Urinary bladder (tissue), 3 donors: ENCODE measurements at regions not wholly inside any gene's neighbourhood (a gene's known extent, or its start where the extent isn't known, plus 50 kb on each side); places are given as distances from the start of the nearest gene placed in this dataset.

Source experiments
- DNase-seq: peaks from one replicate; pipeline ENCODE4 v3.0.0-alpha.2; 2015; ENCODE audit errors: extremely low spot score
- H3K27ac ChIP-seq: one replicate; pipeline ENCODE4 v1.5.1; 2013; ENCODE audit warnings: low read depth, mild to moderate bottlenecking, moderate library complexity
- H3K36me3 ChIP-seq: one replicate; pipeline ENCODE4 v1.6.1; 2013; ENCODE audit warnings: mild to moderate bottlenecking, moderate library complexity; ENCODE audit not compliant: insufficient read depth
- H3K4me1 ChIP-seq: one replicate; pipeline ENCODE4 v1.6.1; 2013; ENCODE audit warnings: mild to moderate bottlenecking, moderate library complexity; ENCODE audit not compliant: insufficient read depth
- H3K4me3 ChIP-seq: one replicate; pipeline ENCODE4 v1.5.1; 2013; ENCODE audit warnings: low read depth, low read length
- WGBS: extraction: QIAGEN DNeasy Blood & Tissue Kit; methylation state at CpG from one replicate; pipeline ENCODE4 v1.1.7; 2013; 5-methylcytosine and 5-hydroxymethylcytosine counted together
- donor health status: healthy with polysubstance abuse.
- donor health status: healthy.

GRCh38 chr12:116393859-116394650 lies 116.6 kb upstream of the MED13L start:
- 95% methylated on average over 14 of the region's 14 CpGs for WGBS
- Histone ChIP-seq H3K4me1 (no peaks in the 10 kb centered on the region), H3K36me3 (no peaks in the 10 kb centered on the region), H3K4me3 (no peak overlapping the region), H3K27ac (no peak overlapping the region)
- DNase-seq = no peak

DNA sequence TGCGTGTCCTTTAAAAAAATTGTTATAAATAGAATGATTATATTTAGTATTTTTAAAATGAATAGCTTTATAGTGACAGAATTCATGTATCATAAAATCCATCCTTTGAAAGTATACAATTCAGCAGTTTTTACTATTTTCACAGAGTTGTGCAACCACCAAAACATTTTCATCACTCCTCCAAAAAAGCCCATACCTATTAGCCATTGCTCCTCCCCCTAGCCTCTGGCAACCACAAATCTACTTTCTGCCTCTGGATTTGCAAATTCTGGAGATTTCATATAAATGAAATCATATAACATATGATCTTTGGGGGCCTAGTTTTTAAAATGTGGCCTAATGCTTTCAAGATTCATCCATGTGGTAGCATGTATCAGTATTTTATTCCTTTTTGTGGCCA lies 117.9 kb upstream of the MED13L start:
- no peak overlapping the region for H3K27ac ChIP-seq
- WGBS = 86% methylated on average over 1 of the region's 1 CpG
- H3K4me3 ChIP-seq = no peak overlapping the region
- H3K36me3 ChIP-seq = no peaks in the 10 kb centered on the region
- no peak for DNase-seq
- H3K4me1 ChIP-seq = no peaks in the 10 kb centered on the region

- Histone ChIP-seq H3K27ac (no peak overlapping the region), H3K4me1 (no peaks in the 10 kb centered on the region), H3K36me3 (no peaks in the 10 kb centered on the region), H3K4me3 (no peak overlapping the region)
- no peak for DNase-seq
- 78% methylated on average over 3 of the region's 3 CpGs for WGBS
Observed at GRCh38 chr12:116397148-116397547, 119.7 kb upstream of the MED13L start.

DNA sequence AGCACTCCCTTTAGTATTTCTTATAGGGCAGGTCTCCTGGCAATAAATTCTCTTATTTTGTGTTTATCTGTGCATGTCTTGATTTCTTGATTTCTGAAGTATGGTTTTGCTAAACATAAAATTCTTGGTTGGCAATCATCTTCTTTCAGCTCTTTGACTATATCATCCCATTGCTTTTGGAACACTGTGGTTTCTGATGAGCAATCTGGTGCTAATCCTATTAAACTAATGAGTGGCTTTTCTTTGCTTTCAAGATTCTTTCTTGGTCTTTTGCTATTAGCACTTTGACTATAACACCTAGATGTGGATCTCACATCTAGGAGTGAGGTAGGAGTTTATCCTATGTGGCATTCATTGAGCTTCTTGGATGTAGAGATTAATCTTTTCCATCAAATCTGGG lies 120.7 kb upstream of the MED13L start:
- no peak for DNase-seq
- Histone ChIP-seq H3K4me1 (no peaks in the 10 kb centered on the region), H3K4me3 (no peak overlapping the region), H3K36me3 (no peaks in the 10 kb centered on the region), H3K27ac (no peak overlapping the region)

DNA sequence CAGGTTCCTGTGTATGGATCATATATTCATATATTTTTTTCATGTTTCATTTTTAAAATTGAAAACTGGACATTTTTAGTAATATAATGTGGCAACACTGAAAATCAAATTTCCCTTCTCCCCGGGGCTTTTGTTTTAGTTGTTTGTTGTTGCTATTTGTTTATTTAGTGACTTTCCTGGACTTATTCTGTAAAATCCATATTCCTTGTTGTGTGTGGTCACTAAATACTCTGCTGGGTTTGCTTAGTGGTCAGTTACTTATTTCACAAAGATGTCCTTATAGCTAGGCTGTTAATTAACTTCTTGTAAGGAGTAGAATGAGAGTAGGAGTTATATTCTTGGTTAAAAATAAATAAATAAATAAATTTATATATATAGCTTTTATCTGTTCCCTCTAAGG lies 121.6 kb upstream of the MED13L start:
- 89% methylated on average over 1 of the region's 1 CpG for WGBS
- no peaks in the 10 kb centered on the region for H3K4me1 ChIP-seq
- no peak overlapping the region for H3K27ac ChIP-seq
- no peak for DNase-seq
- H3K4me3 ChIP-seq = no peak overlapping the region
- H3K36me3 ChIP-seq = no peaks in the 10 kb centered on the region

GRCh38 chr12:116400636-116401372 lies 123.3 kb upstream of the MED13L start:
- no peak for DNase-seq
- no peak overlapping the region for H3K27ac ChIP-seq

GRCh38 chr12:116401565-116401964 lies 124.1 kb upstream of the MED13L start:
- no peaks in the 10 kb centered on the region for H3K4me1 ChIP-seq
- DNase-seq = no peak
- no peak overlapping the region for H3K27ac ChIP-seq
- H3K4me3 ChIP-seq = no peak overlapping the region
- WGBS = 78% methylated on average over 3 of the region's 3 CpGs
- no peaks in the 10 kb centered on the region for H3K36me3 ChIP-seq

More at GRCh38 chr12:116400636-116401372, 123.3 kb upstream of the MED13L start:
- WGBS = 84% methylated on average over 4 of the region's 4 CpGs
- Histone ChIP-seq H3K4me3 (no peak overlapping the region), H3K4me1 (no peaks in the 10 kb centered on the region), H3K36me3 (no peaks in the 10 kb centered on the region)

GRCh38 chr12:116402163-116402939 lies 124.9 kb upstream of the MED13L start:
- DNase-seq = no peak
- 87% methylated on average over 11 of the region's 11 CpGs for WGBS
- Histone ChIP-seq H3K27ac (no peak overlapping the region), H3K36me3 (no peaks in the 10 kb centered on the region), H3K4me1 (no peaks in the 10 kb centered on the region), H3K4me3 (no peak overlapping the region)

- Histone ChIP-seq H3K36me3 (no peaks in the 10 kb centered on the region), H3K4me1 (no peaks in the 10 kb centered on the region), H3K4me3 (no peak overlapping the region), H3K27ac (no peak overlapping the region)
- 96% methylated on average over 3 of the region's 3 CpGs for WGBS
- DNase-seq = no peak
Observed at GRCh38 chr12:116403546-116403945, 126.1 kb upstream of the MED13L start.

- no peak for DNase-seq
- Histone ChIP-seq H3K36me3 (no peaks in the 10 kb centered on the region), H3K4me3 (no peak overlapping the region), H3K4me1 (no peaks in the 10 kb centered on the region), H3K27ac (no peak overlapping the region)
- 87% methylated on average over 14 of the region's 14 CpGs for WGBS
Observed at GRCh38 chr12:116404247-116404646, 126.8 kb upstream of the MED13L start.

DNA sequence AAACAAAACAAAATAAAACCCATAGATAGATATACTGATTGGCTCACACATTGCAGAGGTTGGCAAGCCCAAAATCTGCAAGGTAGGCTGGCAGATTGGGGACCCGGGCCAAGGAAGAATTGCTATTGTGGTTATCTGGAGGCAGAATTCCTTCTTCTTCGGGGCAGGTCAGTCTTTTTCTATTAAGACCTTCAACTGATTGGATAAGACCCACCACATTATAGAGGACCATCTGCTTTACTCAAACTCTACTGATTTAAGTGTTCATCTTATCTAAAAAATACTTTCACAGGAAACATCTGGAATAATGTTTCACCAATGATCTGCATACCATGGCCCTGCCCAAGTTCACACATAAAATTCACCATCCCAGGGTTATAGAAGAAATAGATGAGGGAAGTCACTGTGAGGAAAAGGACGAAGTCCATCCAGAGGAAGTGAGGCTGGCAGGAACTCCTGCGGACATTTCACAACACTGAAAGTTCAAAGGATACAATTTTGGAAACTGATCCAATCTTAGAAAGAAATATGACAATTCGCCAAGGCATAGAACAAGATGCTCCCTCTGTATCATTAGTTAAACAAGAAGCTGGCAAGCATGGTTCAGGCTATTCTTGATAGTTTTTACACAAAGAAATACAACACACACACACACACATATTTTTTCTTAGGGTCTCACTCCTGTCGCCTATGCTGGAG lies 127.6 kb upstream of the MED13L start:
- H3K36me3 ChIP-seq = no peaks in the 10 kb centered on the region
- H3K27ac ChIP-seq = no peak overlapping the region
- H3K4me1 ChIP-seq = no peaks in the 10 kb centered on the region
- DNase-seq = no peak
- WGBS = 83% methylated on average over 6 of the region's 6 CpGs
- no peak overlapping the region for H3K4me3 ChIP-seq

DNA sequence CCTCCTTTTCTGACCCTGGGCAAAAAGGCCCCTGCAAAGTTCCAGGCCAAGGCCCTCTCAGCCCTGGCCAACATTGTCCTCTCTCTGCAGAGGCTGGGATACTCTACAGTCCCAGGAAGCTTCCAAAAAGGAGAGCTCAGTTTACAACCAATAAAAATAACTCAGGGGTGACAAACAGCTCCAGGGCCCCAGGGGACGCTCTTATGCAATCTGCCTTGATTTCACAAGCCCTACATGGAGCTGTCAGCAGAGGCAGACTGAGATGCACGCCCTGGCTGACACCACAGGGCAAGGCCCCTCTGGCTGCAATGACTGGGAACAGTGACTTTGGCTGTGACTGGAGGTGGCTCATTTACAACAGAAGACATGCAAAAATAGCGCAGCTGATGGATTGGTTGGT lies 129.0 kb upstream of the MED13L start:
- no peaks in the 10 kb centered on the region for H3K4me1 ChIP-seq
- H3K27ac ChIP-seq = no peak overlapping the region
- DNase-seq = no peak
- H3K4me3 ChIP-seq = no peak overlapping the region
- 46% methylated on average over 3 of the region's 3 CpGs for WGBS
- no peaks in the 10 kb centered on the region for H3K36me3 ChIP-seq

DNA sequence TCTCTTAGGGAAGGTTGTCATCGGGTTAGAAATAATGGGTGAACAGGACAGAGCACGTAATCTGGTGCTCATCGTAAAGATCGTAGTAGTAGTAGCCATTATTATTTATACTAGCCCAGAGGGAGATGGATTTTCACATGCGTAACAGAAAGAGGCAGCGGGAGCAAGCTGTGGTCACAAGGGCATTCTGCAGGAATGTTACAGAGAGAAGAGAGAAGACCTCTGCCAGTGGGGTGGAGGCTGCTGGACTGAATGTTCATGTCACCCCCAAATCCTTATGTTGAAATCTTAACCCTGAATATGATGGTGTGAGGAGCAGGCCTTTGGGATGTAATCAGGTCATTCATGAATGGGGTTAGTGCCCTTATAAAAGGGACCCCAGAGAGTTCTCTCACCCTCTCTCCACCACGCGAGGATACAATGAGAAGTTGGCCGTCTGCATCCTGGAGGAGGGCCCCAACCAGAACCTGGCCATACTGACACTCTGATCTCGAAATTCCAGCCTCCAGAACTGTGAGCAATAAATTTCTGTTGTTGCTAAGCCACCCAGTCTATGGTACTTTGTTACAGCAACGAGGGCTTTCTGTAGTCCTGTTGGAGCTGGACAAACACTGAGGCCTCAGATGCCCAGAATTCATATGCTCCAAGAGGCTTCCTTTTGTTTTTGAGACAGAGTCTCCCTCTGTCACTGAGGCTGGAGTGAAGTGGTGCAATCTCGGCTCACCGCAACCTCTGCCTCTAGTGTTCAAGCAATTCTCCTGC lies 131.2 kb upstream of the MED13L start:
- no peaks in the 10 kb centered on the region for H3K4me1 ChIP-seq
- no peaks in the 10 kb centered on the region for H3K36me3 ChIP-seq
- WGBS = 91% methylated on average over 13 of the region's 13 CpGs
- H3K27ac ChIP-seq = no peak overlapping the region
- no peak for DNase-seq
- no peak overlapping the region for H3K4me3 ChIP-seq
